ENCODE measurements at regions not wholly inside any gene's neighbourhood (a gene's known extent, or its start where the extent isn't known, plus 50 kb on each side); places are given as distances from the start of the nearest gene placed in this dataset.
"Not testable (repeated sequence)": the region's sequence is repeated elsewhere in the genome, so short reads cannot be mapped to it uniquely, and the experiment has no call there.

DNA sequence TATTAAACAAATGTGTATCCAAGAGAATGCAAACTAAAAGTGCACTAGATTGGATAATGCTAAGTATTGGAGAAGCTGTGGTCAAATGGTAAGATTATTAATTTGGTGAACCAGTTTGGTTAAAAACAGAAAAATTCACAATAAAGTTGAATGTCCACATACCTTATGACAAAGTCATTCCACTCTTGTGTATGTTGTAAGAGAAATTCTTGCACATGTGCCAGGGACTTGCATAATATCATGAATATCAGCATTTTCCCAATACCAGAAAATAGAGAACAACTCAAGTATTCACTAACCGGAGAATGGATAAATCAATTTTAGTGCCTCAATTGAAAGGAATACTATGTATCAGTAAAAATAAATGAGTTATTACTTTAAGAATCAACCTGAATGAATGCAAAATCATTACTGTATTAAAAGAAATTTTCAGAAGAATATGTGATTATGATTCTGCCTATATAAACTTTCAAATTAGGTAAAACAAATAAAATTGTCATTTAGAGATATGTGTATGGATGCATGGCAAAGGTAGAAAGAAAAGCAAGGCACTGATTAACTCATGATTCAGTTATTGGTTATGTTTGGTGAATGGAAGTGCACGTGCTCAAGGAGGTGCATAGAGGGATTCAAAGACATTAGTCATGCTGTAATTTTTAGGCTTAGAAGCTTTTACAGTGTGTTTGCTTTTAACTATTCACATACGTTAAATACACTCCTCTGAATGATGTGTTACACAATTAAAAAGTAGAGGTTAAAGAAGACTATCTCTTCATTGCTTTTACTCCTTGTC lies 217.4 kb upstream of the KCNK2 start:
- no peak for DNase-seq

DNA sequence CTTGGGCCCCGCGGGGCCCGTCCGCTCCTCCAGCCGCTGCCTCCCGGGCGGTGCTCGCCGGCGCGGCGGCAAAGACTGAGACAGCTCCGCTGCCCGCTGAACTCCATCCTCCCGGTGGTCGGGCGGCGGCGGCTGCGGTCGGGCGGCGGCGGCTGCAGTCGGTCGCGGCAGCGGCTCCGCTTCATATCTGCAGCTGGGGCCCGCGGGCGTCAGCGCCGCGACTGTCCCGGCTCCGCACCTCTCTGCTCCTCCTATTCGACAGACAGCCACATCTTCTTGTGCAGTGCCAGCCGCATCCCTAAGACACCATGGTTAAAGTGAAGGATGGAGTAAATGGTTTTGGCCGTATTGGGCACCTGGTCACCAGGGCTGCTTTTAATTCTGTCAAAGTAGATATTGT lies 212.1 kb upstream of the KCNK2 start:
- not testable (repeated sequence) for DNase-seq

DNA sequence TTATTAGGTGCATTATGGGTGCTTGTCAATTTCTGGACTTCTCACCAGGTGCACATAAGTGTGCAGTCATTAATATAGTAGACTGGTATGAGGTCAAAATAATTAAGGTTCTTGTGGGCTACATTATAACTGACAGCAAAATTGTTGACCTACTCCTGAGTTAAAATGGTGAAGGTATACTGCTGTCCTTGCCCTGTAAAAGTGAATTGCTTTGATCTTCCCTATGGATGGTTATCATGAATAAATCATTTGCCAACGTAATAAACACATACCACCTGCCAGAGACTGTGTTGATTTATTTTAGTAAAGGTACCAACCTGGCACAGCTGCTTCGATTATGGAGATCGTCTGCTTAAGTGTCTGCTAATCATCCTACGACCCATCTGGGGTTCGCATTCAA lies 201.6 kb upstream of the KCNK2 start:
- DNase-seq = no peak

DNA sequence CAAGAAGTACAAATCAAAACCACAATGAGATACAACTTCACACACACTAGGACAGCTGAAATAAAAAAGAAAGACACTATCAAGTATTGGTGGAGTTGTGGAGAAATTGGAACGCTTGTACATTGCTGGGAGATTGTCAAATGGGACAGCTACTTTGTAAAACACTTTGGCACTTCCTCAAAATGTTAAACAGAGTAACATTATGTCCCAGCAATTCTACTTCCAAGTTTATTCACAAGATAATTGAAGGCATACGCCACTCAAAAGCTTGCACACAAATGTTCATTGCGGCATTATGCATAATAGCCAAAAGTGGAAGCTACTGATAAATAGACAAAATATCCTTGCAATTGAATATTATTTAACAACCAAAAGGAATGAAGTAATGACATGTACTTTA lies 199.9 kb upstream of the KCNK2 start:
- DNase-seq = no peak

DNA sequence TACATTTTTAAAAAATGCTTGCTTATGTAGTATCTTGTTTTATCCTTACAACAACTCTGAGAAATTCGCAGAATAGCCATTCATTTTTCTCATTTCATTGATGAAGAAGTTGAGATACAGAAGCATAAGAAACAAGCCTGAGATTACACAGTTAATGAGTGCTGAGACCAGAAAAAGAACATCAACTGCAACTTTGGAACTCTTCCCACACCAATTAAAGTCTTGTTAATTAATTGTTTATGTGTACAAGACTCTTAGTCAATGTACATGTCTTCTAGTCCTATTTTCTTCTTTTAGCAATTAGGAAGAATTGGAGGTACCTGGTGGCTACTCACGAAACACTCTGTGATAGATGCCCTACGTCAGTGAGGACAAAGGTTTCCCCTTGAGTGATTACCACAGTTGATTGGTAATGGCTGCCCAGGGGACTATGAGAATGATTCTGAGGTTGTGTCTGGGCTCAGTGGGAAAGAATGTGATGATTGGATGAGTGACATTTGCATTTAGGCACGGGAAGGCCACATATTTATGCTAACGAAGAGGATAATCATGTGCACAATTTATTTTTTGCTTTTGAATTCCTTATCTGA lies 187.4 kb upstream of the KCNK2 start:
- DNase-seq = no peak

DNA sequence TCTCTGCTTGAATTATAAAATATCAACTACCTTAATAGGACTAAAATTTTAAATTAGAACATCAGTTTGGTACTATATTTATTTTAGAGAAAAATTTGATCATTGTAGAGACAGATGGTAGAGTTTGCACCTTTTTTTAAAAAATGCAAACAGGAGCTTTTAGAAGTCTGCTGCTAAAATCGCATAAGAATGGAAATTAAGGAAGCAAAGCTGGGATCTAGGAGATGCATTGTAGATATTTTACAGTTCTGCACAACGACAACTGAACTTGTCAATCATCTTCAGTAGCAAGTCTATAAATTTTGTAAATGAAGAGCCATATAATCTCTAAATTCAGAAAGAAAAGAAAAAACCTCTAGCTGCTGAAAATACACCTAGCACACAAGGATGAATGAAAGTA lies 185.6 kb upstream of the KCNK2 start:
- DNase-seq = no peak

DNA sequence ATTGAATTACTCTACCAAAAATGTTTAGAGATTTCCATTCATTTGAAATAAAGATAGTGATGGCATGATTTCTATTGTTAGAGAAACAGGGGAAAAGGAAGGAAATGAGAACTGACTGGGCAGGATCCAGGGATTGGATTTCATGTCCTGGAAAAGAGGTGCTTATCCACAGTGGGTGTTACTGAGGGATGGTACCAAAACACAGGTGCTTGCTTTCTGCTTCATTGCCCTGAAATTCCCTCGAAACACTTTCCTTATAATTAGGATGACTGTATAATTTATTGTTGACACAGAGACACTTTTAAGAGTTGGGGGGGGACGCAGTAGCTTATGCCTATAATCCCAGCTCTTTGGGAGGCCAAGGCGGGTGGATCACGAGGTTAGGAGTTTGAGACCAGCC lies 185.0 kb upstream of the KCNK2 start:
- DNase-seq = no peak

DNA sequence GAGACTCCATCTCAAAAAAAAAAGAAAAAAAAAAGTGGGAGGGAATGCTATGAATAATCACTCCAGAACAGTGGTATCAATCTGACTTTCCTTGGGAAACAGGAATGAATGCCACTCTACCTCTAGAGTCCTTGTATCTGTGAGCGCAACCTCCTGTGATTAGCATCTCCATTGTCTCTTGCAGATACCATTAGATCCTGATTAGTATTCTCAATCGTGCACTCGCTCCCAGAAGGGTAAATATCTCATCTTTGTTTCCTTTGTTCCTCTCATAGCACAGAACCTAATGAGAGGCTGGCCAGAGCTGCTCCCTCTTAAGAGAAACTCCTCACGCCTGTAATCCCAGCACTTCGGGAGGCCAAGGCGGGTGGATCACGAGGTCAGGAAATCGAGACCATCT lies 184.4 kb upstream of the KCNK2 start:
- no peak for DNase-seq

DNA sequence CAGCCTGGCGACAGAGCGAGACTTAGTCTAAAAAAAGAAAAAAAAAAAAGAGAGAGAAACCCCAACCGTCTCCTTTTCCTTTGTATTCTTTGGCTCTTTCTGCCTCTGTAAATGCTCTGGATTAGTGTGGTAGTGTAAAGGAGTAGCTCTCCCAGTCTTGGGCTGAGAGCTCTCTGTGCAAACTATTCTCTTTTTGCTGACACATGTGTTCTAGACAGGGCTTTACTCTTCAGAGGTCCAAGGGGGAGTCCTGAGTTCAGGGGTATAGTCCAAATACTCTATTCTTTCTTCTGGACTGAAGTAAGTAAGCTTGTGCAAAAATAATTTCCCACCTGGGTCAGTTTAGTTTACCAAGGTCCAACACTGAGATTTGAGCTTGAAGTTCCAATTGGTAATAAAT lies 183.8 kb upstream of the KCNK2 start:
- DNase-seq = no peak

DNA sequence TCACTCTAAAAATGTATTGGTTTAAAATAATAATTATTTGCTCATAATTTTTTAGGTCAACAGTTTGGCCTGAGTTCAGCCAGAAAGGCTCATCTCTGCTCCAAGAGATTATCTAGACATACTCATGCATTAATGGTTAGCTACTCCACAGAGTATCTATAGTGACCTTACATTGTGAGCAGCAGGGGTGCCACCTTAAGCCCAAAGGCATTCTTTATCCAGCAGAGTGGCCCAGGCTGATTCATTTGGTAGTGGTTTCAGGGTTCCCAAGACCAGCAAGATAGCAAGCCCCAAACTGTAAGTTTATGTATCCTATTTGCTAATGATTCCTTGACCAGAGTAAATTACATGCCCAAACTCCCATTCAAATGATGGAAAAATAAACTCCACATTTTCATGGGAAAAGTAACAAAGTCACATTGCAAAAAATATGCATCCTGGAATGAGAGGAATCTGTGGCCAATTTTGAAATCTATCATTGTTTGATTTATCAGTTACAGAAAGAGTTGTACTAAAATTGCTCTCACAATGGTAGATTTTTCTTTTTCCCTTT lies 182.6 kb upstream of the KCNK2 start:
- DNase-seq = no peak

DNA sequence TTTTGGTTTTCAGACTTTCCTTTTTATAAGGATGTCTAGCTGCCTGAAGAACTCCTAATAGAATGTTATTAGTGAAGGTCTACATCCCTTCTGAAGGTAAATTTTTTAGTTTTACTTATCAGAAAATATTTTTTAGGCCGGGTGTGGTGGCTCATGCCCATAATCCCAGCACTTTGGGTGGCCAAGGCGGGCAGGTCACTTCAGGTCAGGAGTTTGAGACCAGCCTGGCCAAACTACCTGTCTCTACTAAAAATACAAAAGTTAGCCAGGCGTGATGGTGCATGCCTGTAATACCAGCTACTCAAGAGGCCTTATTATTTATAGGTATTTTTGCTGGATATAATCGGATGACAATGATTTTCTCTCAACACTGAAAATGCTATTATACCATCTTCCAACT lies 181.9 kb upstream of the KCNK2 start:
- no peak for DNase-seq

DNA sequence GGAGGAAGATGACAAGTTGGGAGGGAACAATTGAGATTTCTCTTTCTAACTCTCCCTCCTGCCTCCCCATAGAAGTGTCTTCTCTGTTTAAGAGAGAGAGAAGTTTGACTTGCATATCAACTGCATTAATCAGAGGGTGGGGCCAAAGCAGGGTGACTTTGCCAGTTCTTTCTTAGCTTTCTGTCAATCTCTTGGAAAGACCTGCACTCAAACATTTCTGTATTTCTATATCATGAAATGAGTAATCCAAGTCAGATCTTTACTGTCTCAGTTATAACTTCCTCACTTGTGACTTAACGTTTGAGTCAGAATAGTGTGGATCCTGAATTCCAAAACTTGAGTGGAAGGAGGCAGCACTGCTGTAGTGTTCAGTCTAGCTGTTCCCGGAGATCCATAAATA lies 180.8 kb upstream of the KCNK2 start:
- no peak for DNase-seq

DNA sequence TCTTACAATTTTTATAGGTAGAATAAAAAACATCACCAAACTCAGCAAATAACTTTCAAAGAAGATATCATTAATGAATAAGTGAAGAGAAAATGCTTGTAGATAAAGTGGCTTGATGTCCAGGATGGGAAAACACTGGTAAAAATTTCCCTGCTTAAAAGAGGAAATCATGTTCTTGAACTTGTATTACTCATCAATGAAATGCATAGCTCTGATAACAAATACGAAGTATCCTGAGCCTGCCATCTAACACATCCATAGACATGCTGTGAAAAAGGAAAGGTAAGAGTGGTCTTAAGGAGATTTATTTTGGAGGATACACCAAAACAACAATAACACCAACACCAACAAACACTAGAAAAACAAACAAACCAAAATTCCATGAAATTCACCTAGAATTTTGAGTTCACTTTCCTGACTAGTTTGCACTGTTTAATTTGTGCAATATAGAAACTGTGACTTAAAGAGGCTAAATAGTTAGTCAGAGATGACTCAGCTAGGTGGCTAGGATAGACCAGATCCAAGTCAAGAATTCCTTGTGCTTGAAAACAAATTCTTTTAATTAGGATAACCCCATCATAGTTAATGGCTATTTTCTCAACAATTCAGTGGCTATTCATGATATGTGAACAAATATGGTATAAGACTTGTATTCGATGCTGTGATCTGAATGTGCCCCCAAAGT lies 179.8 kb upstream of the KCNK2 start:
- DNase-seq = no peak

DNA sequence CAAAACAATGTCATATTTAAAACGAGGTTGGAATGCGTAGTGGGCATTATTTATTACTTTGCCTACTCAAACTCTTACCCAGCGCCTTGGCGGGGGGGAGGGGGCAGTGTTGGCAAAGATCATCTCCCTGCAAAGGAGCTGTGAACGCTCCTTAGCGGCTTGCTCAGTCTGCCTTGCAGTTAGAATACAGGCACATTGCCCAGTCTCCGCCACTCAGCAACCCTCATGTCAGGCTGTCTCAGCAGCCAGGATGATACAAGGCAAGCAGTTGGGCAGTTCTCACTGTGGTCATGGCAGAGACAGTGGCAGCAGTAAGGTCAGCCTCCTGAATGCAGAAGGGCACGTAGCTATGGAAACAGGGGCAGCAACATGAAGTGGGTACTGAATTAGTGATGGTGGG lies 170.4 kb upstream of the KCNK2 start:
- DNase-seq = no peak

DNA sequence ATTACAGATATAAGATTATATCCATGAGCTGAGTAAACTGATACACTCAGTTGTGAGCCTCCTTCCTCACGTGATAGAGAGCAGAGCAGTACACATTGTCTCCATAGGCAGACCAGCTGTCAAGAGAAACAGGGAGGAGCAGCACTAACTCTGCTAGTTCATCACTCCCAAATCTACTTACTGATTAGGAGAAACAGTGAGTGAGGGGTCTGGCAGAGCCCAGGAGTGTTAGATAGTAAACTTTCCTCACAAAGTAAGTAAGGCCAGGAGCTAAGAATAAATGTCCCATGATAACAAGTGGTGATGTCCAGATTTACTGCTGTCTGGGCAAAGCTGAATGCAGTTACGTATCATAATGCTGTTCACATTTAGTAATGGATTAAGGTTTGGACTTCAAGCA lies 168.6 kb upstream of the KCNK2 start:
- DNase-seq = no peak

DNA sequence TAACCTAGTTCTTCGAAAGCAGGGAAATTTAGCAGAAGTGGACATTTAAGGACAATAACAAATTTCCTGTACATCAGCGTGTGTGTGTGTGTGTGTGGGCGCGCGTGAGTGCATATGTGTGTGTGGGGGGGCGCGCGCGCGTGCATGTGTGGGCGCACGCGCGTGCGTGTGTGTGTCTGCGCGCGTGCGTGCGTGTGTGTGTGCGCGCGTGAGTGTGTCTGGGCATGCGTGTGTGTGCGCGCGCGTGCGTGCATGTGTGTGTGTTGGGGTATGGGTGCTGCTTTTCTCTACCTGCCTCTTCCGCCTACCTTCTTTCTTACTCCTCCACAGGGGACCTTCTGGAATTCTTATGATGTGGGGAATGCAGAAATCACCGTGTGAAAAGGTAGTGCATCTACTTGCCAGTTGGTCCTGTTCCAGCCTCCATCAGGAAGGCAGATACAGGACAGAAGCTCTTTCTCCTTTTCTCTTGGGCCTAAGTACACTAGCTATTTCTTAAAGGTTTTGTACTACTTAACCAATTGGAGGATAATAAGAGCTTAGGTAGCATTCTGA lies 165.4 kb upstream of the KCNK2 start:
- DNase-seq = no peak

DNA sequence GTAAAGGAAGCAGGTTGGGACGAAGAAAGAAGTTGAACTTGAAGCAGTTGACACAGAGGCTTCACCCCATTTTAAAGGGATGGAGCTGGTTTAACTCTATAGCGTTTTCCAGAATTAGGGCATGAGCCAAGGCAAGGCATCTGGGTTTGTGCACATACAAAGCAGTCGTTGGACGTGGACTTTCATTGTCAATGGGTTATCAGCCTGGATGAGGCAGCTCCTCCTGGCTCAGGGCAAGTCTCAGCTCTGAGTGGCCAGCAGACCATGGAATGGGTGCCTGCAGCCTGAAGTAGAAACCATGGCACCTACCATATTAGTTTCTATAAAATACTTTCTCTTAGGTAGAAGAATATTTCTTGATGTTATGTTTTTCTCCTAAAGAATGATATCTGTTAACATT lies 163.8 kb upstream of the KCNK2 start:
- DNase-seq = no peak

DNA sequence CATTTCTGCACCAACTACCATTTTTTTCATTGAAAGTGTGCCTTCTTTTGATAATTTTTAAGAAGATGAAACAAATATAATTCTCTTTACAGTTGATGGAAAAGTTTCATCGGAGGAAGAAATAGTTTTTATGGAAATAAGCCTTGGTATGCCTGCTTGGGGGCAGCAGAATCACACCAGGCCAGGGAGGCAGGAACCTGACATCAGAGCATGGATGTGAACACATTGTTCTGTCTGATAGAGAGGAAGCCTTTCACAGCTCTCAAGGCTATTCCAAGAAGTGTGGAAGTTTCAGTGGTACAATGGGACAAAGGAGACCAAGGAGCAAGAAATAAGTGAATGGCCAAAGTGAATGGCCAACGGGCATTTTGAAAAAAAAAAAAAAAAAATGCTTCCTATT lies 162.2 kb upstream of the KCNK2 start:
- no peak for DNase-seq

DNA sequence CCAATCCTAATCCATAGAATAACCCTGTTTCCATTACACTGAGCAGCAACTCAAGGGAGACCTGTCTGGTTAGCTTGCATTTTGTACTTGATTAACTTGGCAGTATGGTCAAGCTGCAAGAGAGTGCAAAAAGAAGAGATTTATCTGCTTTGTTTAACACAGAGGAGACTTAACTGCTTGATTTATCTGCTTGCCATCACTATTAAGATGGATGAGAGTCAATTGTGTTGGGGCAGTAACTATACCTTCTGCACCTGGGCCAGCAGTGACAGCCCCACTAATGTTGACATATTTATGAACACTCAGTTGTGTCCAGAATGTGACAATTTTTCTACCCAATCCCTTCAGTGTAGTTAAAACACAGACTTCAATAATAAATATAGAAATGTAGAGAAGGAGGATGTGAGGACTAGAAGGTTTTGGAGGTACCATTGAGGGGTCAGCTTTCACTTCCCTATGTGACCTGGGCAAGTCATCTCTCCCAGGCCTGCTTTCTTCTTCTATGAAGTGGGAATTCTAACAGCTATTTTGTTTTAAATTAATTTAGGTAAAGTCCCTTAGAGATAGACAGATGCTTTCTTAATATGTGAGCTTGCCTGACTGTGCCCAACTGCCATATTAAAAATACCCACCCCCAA lies 159.1 kb upstream of the KCNK2 start:
- DNase-seq = no peak

DNA sequence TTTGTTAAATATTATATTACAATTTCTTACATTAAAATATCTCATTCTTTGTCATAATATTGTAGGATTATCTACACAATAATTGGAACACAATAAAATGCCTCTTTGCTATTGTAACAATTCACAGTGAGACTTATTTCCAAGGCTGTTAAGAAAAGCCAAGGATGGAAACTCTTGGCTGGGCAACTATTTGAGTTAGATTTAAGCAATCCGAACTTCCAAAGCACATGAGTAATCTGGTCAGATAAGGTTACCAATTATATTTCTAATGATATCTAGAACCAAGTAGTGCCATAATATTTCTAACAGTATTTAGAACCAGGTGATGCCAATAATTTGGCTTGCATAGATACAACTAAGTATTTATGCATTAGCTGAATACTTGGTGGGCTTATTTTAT lies 154.7 kb upstream of the KCNK2 start:
- no peak for DNase-seq

DNA sequence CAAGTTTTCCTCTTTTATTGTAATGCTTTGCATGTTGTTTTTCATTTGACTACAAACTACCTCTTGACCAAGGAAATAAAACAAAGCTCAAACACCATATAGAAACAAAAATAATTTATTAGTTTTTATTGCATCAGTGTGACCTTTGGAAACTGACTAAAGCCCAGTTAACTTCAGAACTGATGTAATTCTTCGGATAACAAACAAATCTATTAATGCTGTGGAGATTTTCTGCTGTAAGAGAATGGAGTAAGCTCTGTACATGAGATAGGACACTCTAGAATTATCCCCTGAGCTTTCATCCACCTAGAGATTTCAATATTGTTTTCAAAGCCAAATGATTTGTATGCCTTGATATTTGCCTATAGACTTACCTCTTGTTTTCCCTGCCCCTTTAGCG lies 154.0 kb upstream of the KCNK2 start:
- no peak for DNase-seq

DNA sequence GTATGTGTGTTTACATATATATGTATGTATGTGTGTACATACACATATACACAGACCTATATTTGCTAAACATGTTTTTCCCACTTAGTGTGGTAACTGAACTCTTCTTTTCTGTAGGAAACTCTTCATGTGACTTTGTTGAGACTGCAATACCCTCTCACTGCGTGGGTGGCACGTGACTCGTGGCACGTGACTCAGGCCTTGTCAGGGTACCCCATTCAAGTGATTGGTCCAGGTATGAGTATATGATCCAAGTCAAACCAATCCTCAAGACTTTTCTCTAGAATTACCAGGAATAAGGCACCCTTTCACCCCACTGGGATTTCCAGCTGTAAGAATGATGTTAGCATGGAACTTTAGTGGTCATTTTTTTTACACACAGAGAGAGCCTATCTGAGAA lies 149.2 kb upstream of the KCNK2 start:
- peak; percentile 1 for DNase-seq

DNA sequence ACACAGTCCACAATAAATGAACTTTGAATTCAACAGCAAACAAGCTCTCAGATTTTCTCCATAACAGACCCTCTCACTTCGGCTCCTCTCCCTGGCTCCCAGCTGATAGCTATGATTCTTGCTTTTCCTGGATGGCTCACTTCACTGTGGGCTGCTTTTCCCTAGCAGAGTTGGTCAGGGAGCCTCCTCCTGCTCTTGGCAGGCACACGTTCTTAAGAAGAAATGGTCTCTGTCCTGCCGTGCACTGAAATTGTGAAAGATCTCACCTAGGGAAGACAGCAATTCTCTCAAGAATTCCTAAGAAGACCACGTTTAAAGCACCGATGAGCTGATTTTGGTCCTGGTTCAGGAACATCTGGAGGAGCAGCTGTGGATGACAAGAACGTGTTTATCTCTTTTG lies 148.5 kb upstream of the KCNK2 start:
- DNase-seq = no peak
